CD4-positive, alpha-beta T cell treated with Interleukin-4 for 1 hour (primary cell): ENCODE measurements at regions not wholly inside any gene's neighbourhood (a gene's known extent, or its start where the extent isn't known, plus 50 kb on each side); places are given as distances from the start of the nearest gene placed in this dataset.
"Not testable (repeated sequence)": the region's sequence is repeated elsewhere in the genome, so short reads cannot be mapped to it uniquely, and the experiment has no call there.

Experiments used
- DNase-seq, 2 donors: peaks; one replicate each; pipeline ENCODE4 v3.0.0-alpha.2; 2020 to 2022

DNA sequence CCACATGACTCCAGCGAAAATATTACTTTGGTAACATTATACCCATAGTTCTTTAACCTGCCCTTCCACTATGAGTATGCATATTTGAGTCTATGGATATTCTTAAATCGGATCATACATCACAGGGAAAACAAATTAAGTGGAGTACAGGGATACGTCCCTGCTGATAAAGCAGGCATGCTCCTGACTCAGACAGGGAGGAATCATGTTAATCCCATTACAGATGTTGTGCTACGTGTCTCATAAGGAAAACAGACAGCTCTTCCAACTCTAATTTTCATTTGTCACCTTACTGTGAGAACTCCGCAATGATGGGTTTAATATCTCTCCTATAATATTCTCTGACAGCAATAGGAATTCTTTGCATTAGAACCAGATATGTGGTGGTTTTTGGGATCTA is 469.5 kb upstream of the POM121L12 start:
- DNase-seq, result no peak

GRCh38 chr7:52555805-52556204 is 479.6 kb upstream of the POM121L12 start:
- no peak for DNase-seq

DNA sequence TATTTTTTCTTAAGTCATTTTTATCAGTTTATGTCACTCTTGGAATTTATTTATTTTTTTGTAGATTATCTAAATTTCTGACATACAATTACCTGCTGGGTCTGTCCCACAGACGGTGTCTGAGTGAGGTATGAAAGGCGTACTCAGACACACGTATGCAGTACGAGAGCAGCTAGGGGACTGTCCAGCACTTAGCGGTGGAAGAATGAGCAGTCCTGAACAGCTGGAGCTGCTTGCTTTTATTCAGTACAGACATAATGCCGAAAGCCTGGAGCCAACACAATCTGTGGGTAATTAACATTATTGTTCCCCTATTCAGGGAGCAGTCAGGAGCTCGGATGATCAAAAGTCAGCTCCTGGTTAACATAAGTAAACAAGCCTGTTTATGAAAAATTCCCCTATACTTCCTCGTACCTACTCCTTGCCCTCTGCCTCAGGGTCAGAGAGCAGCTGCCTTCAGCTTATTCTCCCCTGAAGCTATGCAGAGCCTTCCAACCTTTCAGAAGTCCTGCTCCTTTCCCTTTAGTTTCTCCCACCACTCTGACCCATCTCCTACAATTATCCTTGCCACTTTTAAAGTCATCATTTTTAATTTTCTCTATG is 488.0 kb upstream of the POM121L12 start:
- DNase-seq, result no peak

GRCh38 chr7:52541198-52541765 is 494.2 kb upstream of the POM121L12 start:
- DNase-seq, result not testable (repeated sequence)

DNA sequence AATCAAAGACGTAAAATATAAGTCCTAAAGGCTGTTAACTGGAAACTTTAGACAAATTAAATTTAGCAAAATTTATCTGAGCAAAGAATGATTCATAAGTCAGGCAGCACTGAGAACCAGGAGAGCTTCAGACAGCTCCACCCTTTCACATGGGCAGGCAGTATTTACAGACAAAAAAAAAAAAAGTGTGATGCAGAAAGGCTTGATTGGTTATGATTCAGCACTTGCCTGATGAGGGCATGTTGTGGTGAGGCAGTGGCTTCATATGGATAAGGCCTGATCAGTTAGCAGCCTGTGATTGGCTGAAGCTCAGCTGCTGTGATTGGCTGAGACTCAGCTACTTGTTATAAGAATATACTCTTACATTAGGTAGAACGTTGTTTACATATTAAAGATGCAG is 495.4 kb upstream of the POM121L12 start:
- DNase-seq, result no peak

DNA sequence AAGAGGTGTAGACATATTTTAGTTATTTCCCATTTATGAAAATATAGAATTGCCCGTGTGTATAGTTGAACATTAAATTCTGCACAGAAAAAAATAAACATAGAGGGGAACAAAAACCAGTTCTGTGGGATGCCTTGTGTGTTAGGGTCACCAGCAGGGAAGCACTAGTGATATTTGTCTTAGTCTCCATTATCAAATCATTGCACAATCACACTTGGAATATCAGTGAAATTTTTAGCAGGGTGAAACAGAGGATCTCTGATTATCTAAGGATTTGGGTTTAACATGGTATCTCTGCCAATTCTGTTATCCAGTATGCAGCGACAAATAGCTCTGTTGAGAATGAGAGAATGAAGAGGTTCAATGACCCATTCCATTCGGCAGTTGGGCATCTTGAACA is 496.0 kb upstream of the POM121L12 start:
- DNase-seq, result no peak

- DNase-seq, result no peak
Measured at GRCh38 chr7:52537051-52537450, 498.4 kb upstream of the POM121L12 start.

- no peak for DNase-seq
Measured at GRCh38 chr7:52525772-52526341, 509.6 kb upstream of the POM121L12 start.

DNA sequence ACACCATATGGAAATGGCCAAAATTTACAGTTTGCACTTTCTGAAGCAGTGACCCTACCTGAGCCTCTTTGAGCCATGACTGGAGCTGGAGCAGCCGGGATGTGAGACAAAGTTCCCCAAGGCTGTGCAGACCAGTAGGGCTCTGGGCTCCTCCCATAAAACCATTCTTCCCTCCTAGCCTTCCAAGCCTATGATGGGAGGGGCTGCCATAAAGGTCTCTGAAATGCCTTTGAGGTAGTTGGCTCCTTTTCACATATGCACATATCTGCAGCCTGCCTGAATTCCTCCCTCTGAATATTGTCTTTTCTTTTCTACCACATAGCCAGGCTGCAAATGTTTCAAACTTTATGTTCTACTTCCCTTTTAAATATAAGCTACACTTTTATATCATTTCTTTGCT is 516.6 kb upstream of the POM121L12 start:
- DNase-seq, result no peak

- DNase-seq, result no peak
Measured at GRCh38 chr7:52512656-52513055, 522.8 kb upstream of the POM121L12 start.

- DNase-seq, result no peak
Measured at GRCh38 chr7:52507546-52508255, 527.7 kb upstream of the POM121L12 start.

DNA sequence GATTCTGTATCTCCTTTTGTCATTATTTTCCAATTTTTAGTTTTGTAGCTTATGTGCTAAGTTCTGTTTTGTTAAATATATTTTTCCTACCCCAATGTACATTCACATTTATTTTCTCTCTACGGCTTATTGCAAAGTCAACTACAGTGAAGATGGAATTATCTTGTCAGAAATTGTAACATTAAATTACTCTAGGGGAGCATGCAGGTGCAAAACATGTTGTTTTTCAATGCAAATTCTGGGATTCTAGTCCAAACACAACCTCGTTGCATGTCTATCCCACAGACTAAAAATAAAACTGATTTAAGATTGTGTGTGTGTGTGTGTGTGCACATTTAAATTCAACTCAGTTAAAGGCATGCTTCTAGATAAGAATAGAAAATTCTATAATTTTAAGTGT is 529.1 kb upstream of the POM121L12 start:
- DNase-seq, result no peak

DNA sequence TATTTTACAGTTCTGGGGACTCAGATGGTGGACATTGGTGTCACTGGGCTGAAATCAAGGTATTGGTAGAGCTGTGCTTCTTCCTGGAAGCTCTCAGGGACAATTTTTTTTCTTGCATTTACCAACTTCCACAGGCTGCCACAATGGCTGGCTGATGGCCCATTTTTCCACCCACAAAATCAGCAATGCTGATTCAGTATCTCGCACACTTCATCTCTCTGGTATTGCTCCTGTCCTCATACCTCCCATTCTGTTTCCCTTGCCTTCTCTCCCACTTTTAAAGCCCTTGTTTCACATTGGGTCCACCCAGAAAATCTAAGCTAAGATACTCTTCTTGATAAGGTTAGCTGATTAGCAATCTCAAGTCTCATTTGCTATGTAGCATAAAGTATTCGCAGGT is 530.9 kb upstream of the POM121L12 start:
- DNase-seq, result no peak

DNA sequence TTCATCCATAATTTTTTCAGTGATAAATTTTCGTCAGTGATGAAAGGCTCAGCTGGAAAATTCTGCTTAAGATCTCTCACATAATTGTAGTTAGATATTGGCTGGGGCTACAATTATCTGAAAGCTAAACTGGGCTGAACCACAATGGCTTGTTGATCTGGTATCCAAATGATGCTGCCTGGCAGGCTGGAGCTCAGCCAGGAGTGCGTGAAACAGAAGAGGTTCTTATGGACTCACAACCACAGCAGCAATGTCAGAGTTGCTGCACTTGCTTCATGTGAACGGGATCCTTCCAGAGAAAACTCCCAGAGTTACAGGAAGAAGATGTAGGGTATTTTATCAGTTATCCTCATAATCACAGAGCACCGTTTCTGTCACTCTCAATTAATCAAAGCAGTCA is 533.2 kb upstream of the POM121L12 start:
- no peak for DNase-seq

GRCh38 chr7:52501696-52502095 is 533.7 kb upstream of the POM121L12 start:
- no peak for DNase-seq

DNA sequence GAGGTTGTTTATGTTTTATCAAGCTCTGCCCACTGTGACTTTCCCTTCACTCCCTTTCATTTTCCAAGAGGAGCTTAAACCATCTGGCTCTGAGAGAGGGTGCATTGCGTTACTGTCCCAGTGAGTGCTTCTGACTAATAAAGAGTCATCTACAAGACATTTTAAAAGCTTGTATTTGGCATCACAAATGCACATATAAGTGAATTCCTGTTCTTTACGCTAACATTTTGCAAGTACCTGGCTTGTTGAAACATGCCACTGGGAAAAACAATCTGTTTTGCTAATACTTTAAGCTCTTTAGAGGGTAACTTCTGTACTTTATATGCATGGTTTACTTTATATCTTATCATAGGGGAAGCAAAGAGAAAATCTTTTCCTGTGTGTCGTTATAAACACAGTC is 534.6 kb upstream of the POM121L12 start:
- DNase-seq, result no peak

DNA sequence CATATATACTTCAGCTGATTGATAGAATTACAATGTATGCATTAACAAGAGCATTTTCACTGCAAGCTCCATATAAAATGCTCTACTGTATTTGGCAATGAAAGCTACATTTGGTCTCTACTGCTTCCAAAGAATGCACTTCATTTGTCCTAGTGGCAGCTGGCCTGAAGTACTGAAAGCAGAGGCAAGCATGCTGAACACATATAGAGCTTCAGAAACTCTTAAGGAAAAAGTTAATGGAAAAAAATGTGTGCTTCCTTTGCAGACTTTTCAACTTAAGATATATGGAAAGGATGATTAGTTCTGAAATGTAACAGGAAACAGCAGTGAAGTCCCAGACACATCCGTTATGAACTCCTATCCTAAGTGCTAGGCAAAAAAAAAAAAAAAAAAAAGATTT is 537.1 kb upstream of the POM121L12 start:
- no peak for DNase-seq

DNA sequence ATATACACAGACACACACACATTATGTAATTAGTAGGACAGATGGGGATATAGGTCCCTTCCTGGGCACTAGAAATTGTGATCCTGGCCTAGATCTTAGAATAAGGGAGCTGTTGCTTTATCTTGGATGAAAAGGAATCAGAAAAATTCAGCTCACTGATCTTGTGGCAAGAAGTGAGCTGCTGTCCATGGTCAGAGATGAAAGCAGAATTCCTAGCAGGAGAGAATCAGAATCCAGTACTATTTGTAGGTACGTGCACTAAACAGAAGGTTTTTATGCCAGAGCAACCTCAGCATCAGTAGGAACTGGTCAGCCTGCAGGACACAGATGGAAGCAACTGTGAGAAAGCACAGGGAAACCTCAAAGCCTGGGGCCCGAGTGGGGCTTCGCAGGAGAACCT is 549.2 kb upstream of the POM121L12 start:
- no peak for DNase-seq

DNA sequence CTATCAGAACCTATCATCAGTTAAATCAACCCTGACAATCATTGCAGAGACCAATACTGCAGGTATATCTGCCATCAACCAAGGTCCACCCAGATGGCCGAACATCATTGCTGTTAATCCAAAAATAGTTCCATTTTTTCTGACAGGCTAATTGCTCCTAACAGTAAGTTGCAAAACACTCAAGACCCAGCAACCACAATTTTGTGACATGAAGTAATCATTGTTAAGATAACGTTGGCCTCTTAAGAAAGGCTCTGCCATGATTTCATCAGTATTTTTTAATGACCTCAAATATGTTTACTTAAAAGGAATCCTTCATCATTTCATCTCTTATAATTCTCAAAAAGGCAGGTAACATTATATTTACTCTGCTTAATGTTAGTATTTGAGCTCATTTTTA is 553.4 kb upstream of the POM121L12 start:
- DNase-seq, result no peak

- DNase-seq, result no peak
Measured at GRCh38 chr7:52481571-52481970, 553.9 kb upstream of the POM121L12 start.

- DNase-seq, result no peak
Measured at GRCh38 chr7:52479990-52480389, 555.4 kb upstream of the POM121L12 start.

GRCh38 chr7:52475001-52475582 is 560.3 kb upstream of the POM121L12 start:
- DNase-seq, result no peak

- DNase-seq, result no peak
Measured at GRCh38 chr7:52473756-52474155, 561.7 kb upstream of the POM121L12 start.
